Esophagus squamous epithelium (tissue), 4 donors: ENCODE measurements at regions not wholly inside any gene's neighbourhood (a gene's known extent, or its start where the extent isn't known, plus 50 kb on each side); places are given as distances from the start of the nearest gene placed in this dataset.

ENCODE experiments used
- CTCF ChIP-seq, 6 experiments: fragments of 450-650 bp in 4 of 6; fragments of 200-600 bp in 2 of 6; sonication (generic) in 2 of 6; IDR thresholded peaks; one replicate each; pipeline ENCODE4 v1.5.1; 2016 to 2019; ENCODE audit warnings: antibody characterized with exemption in 6 of 6, mild to moderate bottlenecking in 4 of 6, moderate library complexity in 4 of 6
- POLR2A ChIP-seq, 4 donors: fragments of 450-650 bp; IDR thresholded peaks; one replicate each; pipeline ENCODE4 v1.6.1; 2017; ENCODE audit warnings: antibody characterized with exemption in 4 of 4, mild to moderate bottlenecking in 4 of 4, moderate library complexity in 3 of 4

GRCh38 chr2:43129676-43130547 lies 96.5 kb downstream of the ZFP36L2 start:
- TF ChIP-seq CTCF (IDR thresholded peaks at IDR 0.05) = no peak
- peak in 2 of 4 donors; percentile 15 to 56 for TF ChIP-seq POLR2A (IDR thresholded peaks at IDR 0.05)
